ENCODE measurements at regions not wholly inside any gene's neighbourhood (a gene's known extent, or its start where the extent isn't known, plus 50 kb on each side); places are given as distances from the start of the nearest gene placed in this dataset.

DNA sequence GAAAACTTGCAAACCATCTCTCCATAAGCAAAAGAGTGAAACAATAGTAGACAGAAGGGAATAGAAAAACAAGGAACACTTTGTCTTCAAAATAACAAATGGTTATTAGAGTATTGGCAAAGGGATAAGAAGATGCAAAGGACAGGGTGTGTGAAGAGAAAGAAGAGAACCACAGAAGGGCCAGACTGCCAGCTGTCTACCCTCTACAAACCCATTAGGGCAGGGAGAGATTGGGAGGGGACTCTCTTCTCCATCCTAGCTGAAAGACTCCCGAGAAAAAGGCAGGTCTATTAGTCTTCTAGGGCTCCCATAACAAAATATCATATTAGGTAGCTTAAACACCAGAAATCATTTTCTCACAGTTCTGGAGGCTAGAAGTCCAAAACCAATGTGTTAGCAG is 292.8 kb downstream of the PTBP2 start:
- no peak overlapping the region for H3K4me3 ChIP-seq
- no peaks in the 10 kb centered on the region for H3K27me3 ChIP-seq
- WGBS, 2 donors: 48 to 54% methylated on average over 1 of the region's 1 CpG
- H3K9me3 ChIP-seq: no peaks in the 10 kb centered on the region
- TF ChIP-seq, protein P1, sequence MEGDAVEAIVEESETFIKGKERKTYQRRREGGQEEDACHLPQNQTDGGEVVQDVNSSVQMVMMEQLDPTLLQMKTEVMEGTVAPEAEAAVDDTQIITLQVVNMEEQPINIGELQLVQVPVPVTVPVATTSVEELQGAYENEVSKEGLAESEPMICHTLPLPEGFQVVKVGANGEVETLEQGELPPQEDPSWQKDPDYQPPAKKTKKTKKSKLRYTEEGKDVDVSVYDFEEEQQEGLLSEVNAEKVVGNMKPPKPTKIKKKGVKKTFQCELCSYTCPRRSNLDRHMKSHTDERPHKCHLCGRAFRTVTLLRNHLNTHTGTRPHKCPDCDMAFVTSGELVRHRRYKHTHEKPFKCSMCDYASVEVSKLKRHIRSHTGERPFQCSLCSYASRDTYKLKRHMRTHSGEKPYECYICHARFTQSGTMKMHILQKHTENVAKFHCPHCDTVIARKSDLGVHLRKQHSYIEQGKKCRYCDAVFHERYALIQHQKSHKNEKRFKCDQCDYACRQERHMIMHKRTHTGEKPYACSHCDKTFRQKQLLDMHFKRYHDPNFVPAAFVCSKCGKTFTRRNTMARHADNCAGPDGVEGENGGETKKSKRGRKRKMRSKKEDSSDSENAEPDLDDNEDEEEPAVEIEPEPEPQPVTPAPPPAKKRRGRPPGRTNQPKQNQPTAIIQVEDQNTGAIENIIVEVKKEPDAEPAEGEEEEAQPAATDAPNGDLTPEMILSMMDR (IDR thresholded peaks at IDR 0.05): no peak
- no peak for TF ChIP-seq POLR2A (IDR thresholded peaks at IDR 0.05)
- no peaks in the 10 kb centered on the region for H3K4me1 ChIP-seq
- DNase-seq: no peak
- ATAC-seq: no peak
- no peaks in the 10 kb centered on the region for H3K36me3 ChIP-seq (replicated peaks in 1 of 2; ENCODE audit: insufficient read depth in 1 of 2, low read depth in 2 of 2)
- intact Hi-C loops (cut with DNase I): no loop called here
- no peak overlapping the region for H3K27ac ChIP-seq

DNA sequence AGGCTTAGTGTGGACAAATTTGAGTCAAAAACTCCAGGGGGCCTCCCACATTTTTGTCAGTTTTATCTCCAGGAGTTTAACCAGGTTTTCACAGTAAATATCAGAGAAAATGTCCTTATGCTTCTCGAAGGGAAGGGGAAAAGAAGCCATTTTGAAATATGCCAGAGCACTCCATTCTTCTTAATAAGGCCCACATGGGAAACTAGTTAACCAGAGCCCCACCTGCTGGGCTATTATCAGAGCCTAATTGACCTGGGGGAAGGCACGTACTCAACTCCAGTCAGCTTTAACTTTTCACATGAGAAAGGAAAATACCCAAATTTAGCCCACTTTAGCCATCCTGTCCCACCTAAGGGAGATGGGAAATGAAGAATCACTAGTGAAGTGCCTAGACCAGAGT is 296.3 kb downstream of the PTBP2 start:
- TF ChIP-seq POLR2A (IDR thresholded peaks at IDR 0.05): no peak
- TF ChIP-seq, protein P1 (IDR thresholded peaks at IDR 0.05): no peak
- Histone ChIP-seq H3K36me3 (replicated peaks in 1 of 2; ENCODE audit: insufficient read depth in 1 of 2, low read depth in 2 of 2) (no peaks in the 10 kb centered on the region), H3K4me1 (no peaks in the 10 kb centered on the region), H3K9me3 (no peaks in the 10 kb centered on the region), H3K4me3 (no peak overlapping the region), H3K27me3 (no peaks in the 10 kb centered on the region), H3K27ac (no peak overlapping the region)
- intact Hi-C loops (cut with DNase I): no loop called here
- ATAC-seq (no peak), DNase-seq (no peak)
- WGBS, 2 donors: 19 to 35% methylated on average over 2 of the region's 2 CpGs
